Breast epithelium (tissue), 3 donors: ENCODE measurements at regions not wholly inside any gene's neighbourhood (a gene's known extent, or its start where the extent isn't known, plus 50 kb on each side); places are given as distances from the start of the nearest gene placed in this dataset.
"Not testable (repeated sequence)": the region's sequence is repeated elsewhere in the genome, so short reads cannot be mapped to it uniquely, and the experiment has no call there.

Source experiments
- POLR2A ChIP-seq: fragments of 450-650 bp; IDR thresholded peaks from one replicate; pipeline ENCODE4 v1.6.1; 2016; ENCODE audit warnings: antibody characterized with exemption, mild to moderate bottlenecking, moderate library complexity
- POLR2AphosphoS5 ChIP-seq, 3 donors: sonication (generic); formaldehyde crosslinking; IDR thresholded peaks; one replicate each; pipeline ENCODE4 v1.6.1; 2017; ENCODE audit warnings: antibody characterized with exemption in 3 of 3
- TF ChIP-seq, protein P1 (sequence below), 3 donors: fragments of 450-650 bp; IDR thresholded peaks; one replicate each; pipeline ENCODE4 v1.5.1; 2016 to 2017; ENCODE audit warnings: antibody characterized with exemption in 3 of 3, mild to moderate bottlenecking in 3 of 3, moderate library complexity in 3 of 3

DNA sequence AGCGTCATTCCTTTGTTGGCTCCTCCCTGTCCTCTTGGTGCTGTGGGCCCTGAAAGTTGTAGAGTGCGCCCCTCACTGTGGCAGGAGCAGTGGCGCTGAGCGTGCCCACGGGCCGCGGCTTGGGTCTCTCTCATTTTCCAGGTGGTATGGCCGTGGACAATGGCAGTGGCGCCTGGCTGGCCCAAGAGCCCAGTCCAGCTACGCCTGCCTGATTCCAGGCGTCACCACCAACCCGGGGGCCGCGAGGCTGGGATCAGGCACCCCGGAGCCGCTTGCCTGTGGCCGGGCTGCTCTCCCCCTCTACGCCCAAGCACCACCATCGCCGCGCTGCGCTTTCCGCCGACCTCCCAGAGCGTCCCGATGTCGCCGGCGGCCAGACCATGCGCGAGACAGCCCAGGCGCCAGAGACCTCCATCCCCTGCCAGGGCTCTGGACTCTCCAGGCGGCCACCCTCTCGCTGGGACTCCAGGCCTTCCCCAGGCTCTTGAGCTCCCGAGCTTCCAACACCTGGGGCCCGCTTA is 1610.1 kb downstream of the SPATA31A7 start:
- TF ChIP-seq, protein P1, sequence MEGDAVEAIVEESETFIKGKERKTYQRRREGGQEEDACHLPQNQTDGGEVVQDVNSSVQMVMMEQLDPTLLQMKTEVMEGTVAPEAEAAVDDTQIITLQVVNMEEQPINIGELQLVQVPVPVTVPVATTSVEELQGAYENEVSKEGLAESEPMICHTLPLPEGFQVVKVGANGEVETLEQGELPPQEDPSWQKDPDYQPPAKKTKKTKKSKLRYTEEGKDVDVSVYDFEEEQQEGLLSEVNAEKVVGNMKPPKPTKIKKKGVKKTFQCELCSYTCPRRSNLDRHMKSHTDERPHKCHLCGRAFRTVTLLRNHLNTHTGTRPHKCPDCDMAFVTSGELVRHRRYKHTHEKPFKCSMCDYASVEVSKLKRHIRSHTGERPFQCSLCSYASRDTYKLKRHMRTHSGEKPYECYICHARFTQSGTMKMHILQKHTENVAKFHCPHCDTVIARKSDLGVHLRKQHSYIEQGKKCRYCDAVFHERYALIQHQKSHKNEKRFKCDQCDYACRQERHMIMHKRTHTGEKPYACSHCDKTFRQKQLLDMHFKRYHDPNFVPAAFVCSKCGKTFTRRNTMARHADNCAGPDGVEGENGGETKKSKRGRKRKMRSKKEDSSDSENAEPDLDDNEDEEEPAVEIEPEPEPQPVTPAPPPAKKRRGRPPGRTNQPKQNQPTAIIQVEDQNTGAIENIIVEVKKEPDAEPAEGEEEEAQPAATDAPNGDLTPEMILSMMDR (IDR thresholded peaks at IDR 0.05) = not testable (repeated sequence)
- not testable (repeated sequence) for TF ChIP-seq POLR2AphosphoS5 (IDR thresholded peaks at IDR 0.05); POLR2A
